ENCODE measurements at regions not wholly inside any gene's neighbourhood (a gene's known extent, or its start where the extent isn't known, plus 50 kb on each side); places are given as distances from the start of the nearest gene placed in this dataset.
"Not testable (repeated sequence)": the region's sequence is repeated elsewhere in the genome, so short reads cannot be mapped to it uniquely, and the experiment has no call there.

- Histone ChIP-seq H3K36me3 (no peaks in the 10 kb centered on the region), H3K4me3 (no peak overlapping the region), H3K4me1 (peaks cover 0 to 8% (median 0%) of the 10 kb centered on the region in 4 donors), H3K27me3 (no peaks in the 10 kb centered on the region), H3K27ac (peak overlapping the region in 2 of 4 donors; percentile 31 to 73), H3K9me3 (no peaks in the 10 kb centered on the region)
- peak in 2 of 3 donors; percentile 29 to 57 for DNase-seq
- peak in 3 of 6 experiments; percentile 54 to 58 (median 58) for TF ChIP-seq CTCF (IDR thresholded peaks at IDR 0.05)
- no peak for TF ChIP-seq POLR2A (IDR thresholded peaks at IDR 0.05)
Observed at GRCh38 chr6:11460001-11460668, 77.4 kb upstream of the TMEM170B start.

- H3K4me3 ChIP-seq = no peak overlapping the region
- no peaks in the 10 kb centered on the region for H3K36me3 ChIP-seq
- H3K9me3 ChIP-seq = no peaks in the 10 kb centered on the region
- no peaks in the 10 kb centered on the region for H3K27me3 ChIP-seq
- DNase-seq = peak in 1 of 3 donors; percentile 36
- peaks cover 0 to 8% (median 0%) of the 10 kb centered on the region in 4 donors for H3K4me1 ChIP-seq
- TF ChIP-seq CTCF (IDR thresholded peaks at IDR 0.05) (no peak), POLR2A (IDR thresholded peaks at IDR 0.05) (no peak)
- H3K27ac ChIP-seq = no peak overlapping the region
Observed at GRCh38 chr6:11459079-11459610, 78.4 kb upstream of the TMEM170B start.

GRCh38 chr6:11458509-11458908, 79.0 kb upstream of the TMEM170B start:
- H3K4me1 ChIP-seq = peaks cover 0 to 8% (median 0%) of the 10 kb centered on the region in 4 donors
- TF ChIP-seq CTCF (IDR thresholded peaks at IDR 0.05) = no peak
- TF ChIP-seq POLR2A (IDR thresholded peaks at IDR 0.05) = no peak
- no peak overlapping the region for H3K4me3 ChIP-seq
- no peak for DNase-seq
- H3K27me3 ChIP-seq = no peaks in the 10 kb centered on the region
- no peaks in the 10 kb centered on the region for H3K9me3 ChIP-seq
- no peaks in the 10 kb centered on the region for H3K36me3 ChIP-seq
- H3K27ac ChIP-seq = no peak overlapping the region

- not testable (repeated sequence) for H3K9me3 ChIP-seq, DNase-seq, H3K4me3 ChIP-seq
Observed at GRCh38 chr6:11457422-11457821, 80.1 kb upstream of the TMEM170B start.

GRCh38 chr6:11452106-11452505, 85.4 kb upstream of the TMEM170B start:
- H3K36me3 ChIP-seq, H3K27ac ChIP-seq, H3K4me1 ChIP-seq, DNase-seq, H3K27me3 ChIP-seq, H3K4me3 ChIP-seq, H3K9me3 ChIP-seq: not testable (repeated sequence)

More at GRCh38 chr6:11457422-11457821, 80.1 kb upstream of the TMEM170B start:
- not testable (repeated sequence) for H3K4me1 ChIP-seq, H3K36me3 ChIP-seq, H3K27ac ChIP-seq, H3K27me3 ChIP-seq

- no peak for TF ChIP-seq POLR2A (IDR thresholded peaks at IDR 0.05)
- TF ChIP-seq CTCF (IDR thresholded peaks at IDR 0.05) = no peak
- no peaks in the 10 kb centered on the region for H3K4me1 ChIP-seq
- no peak for DNase-seq
- no peaks in the 10 kb centered on the region for H3K9me3 ChIP-seq
- H3K36me3 ChIP-seq = no peaks in the 10 kb centered on the region
- H3K27me3 ChIP-seq = no peaks in the 10 kb centered on the region
- H3K4me3 ChIP-seq = no peak overlapping the region
- H3K27ac ChIP-seq = no peak overlapping the region
Observed at GRCh38 chr6:11450037-11450436, 87.5 kb upstream of the TMEM170B start.

All from Peyer's patch (tissue), 4 donors.